ENCODE measurements at regions not wholly inside any gene's neighbourhood (a gene's known extent, or its start where the extent isn't known, plus 50 kb on each side); places are given as distances from the start of the nearest gene placed in this dataset.

DNA sequence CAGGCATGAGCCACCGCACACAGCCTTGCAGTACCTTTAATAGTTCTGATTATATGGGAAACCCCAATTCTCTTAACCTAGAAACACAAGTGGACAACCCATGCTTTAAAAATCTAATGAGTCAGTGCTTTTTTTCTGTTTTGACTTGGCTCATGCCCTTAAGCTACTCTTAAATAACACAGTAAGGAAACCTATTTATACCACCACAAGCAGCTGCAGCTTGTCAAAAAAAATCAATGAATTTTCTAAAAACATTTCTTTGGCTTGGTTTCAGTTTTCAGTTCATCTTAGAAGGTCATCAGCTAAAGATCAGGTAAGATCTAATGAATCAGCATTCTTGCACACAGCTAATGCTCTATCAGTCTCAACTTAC is 124.1 kb upstream of the DST start:
- H3K4me1 ChIP-seq: no peaks in the 10 kb centered on the region
- H3K4me3 ChIP-seq: no peak overlapping the region
- no peaks in the 10 kb centered on the region for H3K27me3 ChIP-seq
- H3K9me3 ChIP-seq: no peaks in the 10 kb centered on the region
- no peaks in the 10 kb centered on the region for H3K36me3 ChIP-seq
- no peak for DNase-seq (ENCODE audit: low spot score in 2 of 2)
- TF ChIP-seq POLR2AphosphoS5 (IDR thresholded peaks at IDR 0.05): no peak
- TF ChIP-seq, protein P1, sequence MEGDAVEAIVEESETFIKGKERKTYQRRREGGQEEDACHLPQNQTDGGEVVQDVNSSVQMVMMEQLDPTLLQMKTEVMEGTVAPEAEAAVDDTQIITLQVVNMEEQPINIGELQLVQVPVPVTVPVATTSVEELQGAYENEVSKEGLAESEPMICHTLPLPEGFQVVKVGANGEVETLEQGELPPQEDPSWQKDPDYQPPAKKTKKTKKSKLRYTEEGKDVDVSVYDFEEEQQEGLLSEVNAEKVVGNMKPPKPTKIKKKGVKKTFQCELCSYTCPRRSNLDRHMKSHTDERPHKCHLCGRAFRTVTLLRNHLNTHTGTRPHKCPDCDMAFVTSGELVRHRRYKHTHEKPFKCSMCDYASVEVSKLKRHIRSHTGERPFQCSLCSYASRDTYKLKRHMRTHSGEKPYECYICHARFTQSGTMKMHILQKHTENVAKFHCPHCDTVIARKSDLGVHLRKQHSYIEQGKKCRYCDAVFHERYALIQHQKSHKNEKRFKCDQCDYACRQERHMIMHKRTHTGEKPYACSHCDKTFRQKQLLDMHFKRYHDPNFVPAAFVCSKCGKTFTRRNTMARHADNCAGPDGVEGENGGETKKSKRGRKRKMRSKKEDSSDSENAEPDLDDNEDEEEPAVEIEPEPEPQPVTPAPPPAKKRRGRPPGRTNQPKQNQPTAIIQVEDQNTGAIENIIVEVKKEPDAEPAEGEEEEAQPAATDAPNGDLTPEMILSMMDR (IDR thresholded peaks at IDR 0.05): no peak
- no peak for TF ChIP-seq POLR2A (IDR thresholded peaks at IDR 0.05)
- intact Hi-C loops (cut with DNase I; ENCODE audit: low total_unique reads): loop anchor here (10.0 kb wide), 1 partner anchor 782 kb away; no protein-coding TSS in a partner anchor
- no peak overlapping the region for H3K27ac ChIP-seq

GRCh38 chr6:56766139-56766805 is 123.6 kb upstream of the DST start:
- no peaks in the 10 kb centered on the region for H3K9me3 ChIP-seq
- no peak overlapping the region for H3K27ac ChIP-seq
- no peak overlapping the region for H3K4me3 ChIP-seq
- no peaks in the 10 kb centered on the region for H3K4me1 ChIP-seq
- no peak for DNase-seq (ENCODE audit: low spot score in 2 of 2)
- H3K36me3 ChIP-seq: no peaks in the 10 kb centered on the region
- H3K27me3 ChIP-seq: no peaks in the 10 kb centered on the region
- TF ChIP-seq POLR2A (IDR thresholded peaks at IDR 0.05): no peak
- intact Hi-C loops (cut with DNase I; ENCODE audit: low total_unique reads): loop anchor here (10.0 kb wide), 1 partner anchor 781 kb away; no protein-coding TSS in a partner anchor

DNA sequence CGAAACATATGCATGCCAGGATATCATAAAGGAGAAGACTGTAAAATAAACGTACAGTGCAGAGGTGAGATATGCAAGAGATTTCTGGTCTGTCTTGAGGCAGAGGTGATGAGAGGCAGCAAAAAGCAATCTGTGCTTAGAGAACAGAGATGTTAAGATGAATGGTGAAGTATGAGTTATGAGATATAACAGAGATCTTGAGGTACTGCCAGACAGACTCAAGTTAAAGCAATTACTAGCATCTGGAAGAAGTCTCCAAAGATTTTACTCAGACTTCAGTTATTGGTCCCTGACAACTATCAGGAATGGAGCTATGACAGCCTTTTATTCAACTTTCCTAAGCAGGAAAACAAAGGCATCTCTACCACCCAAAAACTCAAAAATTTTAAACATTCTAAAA is 122.8 kb upstream of the DST start:
- intact Hi-C loops (cut with DNase I; ENCODE audit: low total_unique reads): loop anchor here (10.0 kb wide), 1 partner anchor 781 kb away; no protein-coding TSS in a partner anchor
- Histone ChIP-seq H3K9me3 (no peaks in the 10 kb centered on the region), H3K36me3 (no peaks in the 10 kb centered on the region), H3K4me1 (no peaks in the 10 kb centered on the region), H3K27ac (no peak overlapping the region), H3K4me3 (no peak overlapping the region), H3K27me3 (no peaks in the 10 kb centered on the region)
- TF ChIP-seq POLR2A (IDR thresholded peaks at IDR 0.05) (no peak), POLR2AphosphoS5 (IDR thresholded peaks at IDR 0.05) (no peak)
- TF ChIP-seq, protein P1 (IDR thresholded peaks at IDR 0.05): no peak
- no peak for DNase-seq (ENCODE audit: low spot score in 2 of 2)

GRCh38 chr6:56764081-56764566 is 121.4 kb upstream of the DST start:
- intact Hi-C loops (cut with DNase I; ENCODE audit: low total_unique reads): loop anchor here (10.0 kb wide), 1 partner anchor 779 kb away; no protein-coding TSS in a partner anchor
- no peaks in the 10 kb centered on the region for H3K4me1 ChIP-seq
- DNase-seq (ENCODE audit: low spot score in 2 of 2): no peak
- no peaks in the 10 kb centered on the region for H3K27me3 ChIP-seq
- H3K9me3 ChIP-seq: no peaks in the 10 kb centered on the region
- no peak overlapping the region for H3K4me3 ChIP-seq
- TF ChIP-seq, protein P1 (IDR thresholded peaks at IDR 0.05): peak in 2 of 3 donors; percentile 12 to 28
- no peak for TF ChIP-seq POLR2AphosphoS5 (IDR thresholded peaks at IDR 0.05)
- no peak for TF ChIP-seq POLR2A (IDR thresholded peaks at IDR 0.05)
- H3K36me3 ChIP-seq: no peaks in the 10 kb centered on the region
- H3K27ac ChIP-seq: no peak overlapping the region

GRCh38 chr6:56761651-56762050 is 119.0 kb upstream of the DST start:
- H3K4me1 ChIP-seq: no peaks in the 10 kb centered on the region
- TF ChIP-seq POLR2A (IDR thresholded peaks at IDR 0.05) (no peak), POLR2AphosphoS5 (IDR thresholded peaks at IDR 0.05) (no peak)
- TF ChIP-seq, protein P1 (IDR thresholded peaks at IDR 0.05): no peak
- no peaks in the 10 kb centered on the region for H3K27me3 ChIP-seq
- H3K27ac ChIP-seq: no peak overlapping the region
- intact Hi-C loops (cut with DNase I; ENCODE audit: low total_unique reads): loop anchor here (10.0 kb wide), 1 partner anchor 777 kb away; no protein-coding TSS in a partner anchor
- H3K4me3 ChIP-seq: no peak overlapping the region
- no peaks in the 10 kb centered on the region for H3K9me3 ChIP-seq
- DNase-seq (ENCODE audit: low spot score in 2 of 2): no peak
- no peaks in the 10 kb centered on the region for H3K36me3 ChIP-seq
